CD4-positive, alpha-beta T cell treated with Interleukin-21 for 1 hour (primary cell): ENCODE measurements at regions not wholly inside any gene's neighbourhood (a gene's known extent, or its start where the extent isn't known, plus 50 kb on each side); places are given as distances from the start of the nearest gene placed in this dataset.
"Not testable (repeated sequence)": the region's sequence is repeated elsewhere in the genome, so short reads cannot be mapped to it uniquely, and the experiment has no call there.

Experiments used
- DNase-seq: peaks from one replicate; pipeline ENCODE4 v3.0.0-alpha.2; 2020

- DNase-seq, result no peak
These were observed 97.8 kb upstream of the SLC35G4 start for GRCh38 chr18:11511434-11512095.

- DNase-seq, result no peak
These were observed 102.5 kb upstream of the SLC35G4 start for GRCh38 chr18:11506856-11507255.

- DNase-seq, result no peak
These were observed 103.4 kb upstream of the SLC35G4 start for GRCh38 chr18:11505993-11506392.

- no peak for DNase-seq
These were observed 104.4 kb upstream of the SLC35G4 start for GRCh38 chr18:11504962-11505361.

- no peak for DNase-seq
These were observed 107.0 kb upstream of the SLC35G4 start for GRCh38 chr18:11502368-11502767.

- DNase-seq, result no peak
These were observed 108.0 kb upstream of the SLC35G4 start for GRCh38 chr18:11501352-11501751.

GRCh38 chr18:11500153-11501122 is 109.0 kb upstream of the SLC35G4 start:
- DNase-seq, result no peak

- no peak for DNase-seq
These were observed 110.6 kb upstream of the SLC35G4 start for GRCh38 chr18:11498821-11499220.

- no peak for DNase-seq
These were observed 111.8 kb upstream of the SLC35G4 start for GRCh38 chr18:11497585-11497984.

GRCh38 chr18:11496526-11497172 is 112.7 kb upstream of the SLC35G4 start:
- DNase-seq, result no peak

- no peak for DNase-seq
These were observed 114.0 kb upstream of the SLC35G4 start for GRCh38 chr18:11495441-11495840.

GRCh38 chr18:11494107-11494506 is 115.3 kb upstream of the SLC35G4 start:
- no peak for DNase-seq

- DNase-seq, result no peak
These were observed 120.0 kb upstream of the SLC35G4 start for GRCh38 chr18:11489266-11489899.

- no peak for DNase-seq
These were observed 121.2 kb upstream of the SLC35G4 start for GRCh38 chr18:11488175-11488574.

GRCh38 chr18:11487390-11487789 is 122.0 kb upstream of the SLC35G4 start:
- DNase-seq, result no peak

GRCh38 chr18:11482271-11482670 is 127.1 kb upstream of the SLC35G4 start:
- no peak for DNase-seq

GRCh38 chr18:11480692-11481091 is 128.7 kb upstream of the SLC35G4 start:
- no peak for DNase-seq

GRCh38 chr18:11479031-11479430 is 130.4 kb upstream of the SLC35G4 start:
- not testable (repeated sequence) for DNase-seq

- DNase-seq, result no peak
These were observed 138.5 kb upstream of the SLC35G4 start for GRCh38 chr18:11470941-11471340.

GRCh38 chr18:11468617-11469016 is 140.8 kb upstream of the SLC35G4 start:
- DNase-seq, result no peak

GRCh38 chr18:11468120-11468519 is 141.3 kb upstream of the SLC35G4 start:
- no peak for DNase-seq

- DNase-seq, result no peak
These were observed 141.8 kb upstream of the SLC35G4 start for GRCh38 chr18:11467611-11468010.

- no peak for DNase-seq
These were observed 145.3 kb upstream of the SLC35G4 start for GRCh38 chr18:11464129-11464528.
